H1 (cell line): ENCODE measurements at regions not wholly inside any gene's neighbourhood (a gene's known extent, or its start where the extent isn't known, plus 50 kb on each side); places are given as distances from the start of the nearest gene placed in this dataset.

Experiments used
- CTCF ChIA-PET: fragments of 300-600 bp; sonication (Branson Sonifier 250); formaldehyde crosslinking; loops from one replicate; lab custom pipeline; 2021; ENCODE audit not compliant: partially characterized antibody; lab: Charles Lee
- POLR2A ChIA-PET: fragments of 300-600 bp; sonication (Branson Sonifier 250); formaldehyde crosslinking; loops from one replicate; lab custom pipeline; 2021; ENCODE audit warnings: inconsistent platforms; ENCODE audit not compliant: partially characterized antibody; lab: Charles Lee
- DNase-seq, 2 experiments: peaks; one replicate each; pipeline versions ENCODE4 v3.0.0 to v3.0.0-alpha.2; 2010 to 2022; ENCODE audit warnings: low spot score in 2 of 2, low read depth in 1 of 2, mixed read lengths in 1 of 2
- FAIRE-seq: peaks from 2 replicates; lab custom pipeline; 2011; peaks lifted over from hg19 to GRCh38; lab: Jason Lieb, UNC
- H2AFZ ChIP-seq: 2 replicates; pipeline ENCODE4 v1.8.1; 2012; ENCODE audit warnings: low read length, inconsistent platforms
- H2AK5ac ChIP-seq: 2 replicates; pipeline ENCODE4 v1.6.1; 2013; ENCODE audit warnings: low read depth, low read length
- H2BK120ac ChIP-seq: replicated peaks from 2 replicates; pipeline ENCODE3; 2013; ENCODE audit warnings: low read depth, low read length, inconsistent platforms
- H2BK12ac ChIP-seq: 2 replicates; pipeline ENCODE4 v1.6.1; 2013; ENCODE audit warnings: low read depth, low read length
- H2BK15ac ChIP-seq: 2 replicates; pipeline ENCODE4 v1.6.1; 2013; ENCODE audit warnings: low read length
- H2BK20ac ChIP-seq: 2 replicates; pipeline ENCODE4 v1.6.1; 2013; ENCODE audit warnings: low read length
- H2BK5ac ChIP-seq: 2 replicates; pipeline ENCODE4 v1.6.1; 2013; ENCODE audit warnings: low read depth, low read length
- H3K14ac ChIP-seq: 2 replicates; pipeline ENCODE4 v1.6.1; 2013; ENCODE audit warnings: inconsistent platforms; ENCODE audit not compliant: insufficient read length
- H3K18ac ChIP-seq: 2 replicates; pipeline ENCODE4 v1.6.1; 2013; ENCODE audit warnings: low read length; ENCODE audit errors: extremely low read depth
- H3K23ac ChIP-seq: 2 replicates; pipeline ENCODE4 v1.6.1; 2013; ENCODE audit warnings: inconsistent platforms; ENCODE audit not compliant: insufficient read length
- H3K23me2 ChIP-seq: 2 replicates; pipeline ENCODE4 v1.6.1; 2013; ENCODE audit warnings: low read depth, low read length
- H3K27ac ChIP-seq: 2 replicates; pipeline ENCODE4 v1.6.1; 2011; ENCODE audit warnings: low read depth, low read length, inconsistent platforms
- H3K27me3 ChIP-seq, 4 experiments: replicated peaks in 1 of 4; 1 replicate in 1 of 4; 2 replicates in 3 of 4; pipeline versions ENCODE4 v1.6.1 to v1.8.1; 2011 to 2013; ENCODE audit warnings: low read length in 3 of 4, mild to moderate bottlenecking in 3 of 4, inconsistent platforms in 2 of 4, mixed read lengths in 2 of 4, moderate library complexity in 1 of 4; ENCODE audit not compliant: control insufficient read depth in 3 of 4, insufficient read depth in 3 of 4; ENCODE audit errors: extremely low read depth in 1 of 4
- H3K36me3 ChIP-seq, 4 experiments: 2 replicates each; pipeline versions ENCODE4 v1.6.1 to v1.8.1; 2011 to 2013; ENCODE audit warnings: mild to moderate bottlenecking in 4 of 4, low read length in 3 of 4, moderate library complexity in 2 of 4, control low read depth in 1 of 4, inconsistent platforms in 1 of 4; ENCODE audit not compliant: insufficient read depth in 4 of 4, control insufficient read depth in 2 of 4
- H3K4ac ChIP-seq: replicated peaks from 2 replicates; pipeline ENCODE3; 2013; ENCODE audit warnings: low read length, low read depth, mixed read lengths, inconsistent platforms; ENCODE audit not compliant: insufficient read length
- H3K4me1 ChIP-seq, 4 experiments: replicated peaks in 1 of 4; 1 replicate in 1 of 4; 2 replicates in 3 of 4; pipeline versions ENCODE4 v1.6.1 to v1.8.1; 2011 to 2013; ENCODE audit warnings: low read length in 3 of 4, inconsistent platforms in 2 of 4, mixed read lengths in 1 of 4; ENCODE audit not compliant: insufficient read depth in 4 of 4, control insufficient read depth in 3 of 4
- H3K4me2 ChIP-seq, 2 experiments: 2 replicates each; pipeline versions ENCODE4 v1.6.1 to v1.8.1; 2011 to 2013; ENCODE audit warnings: low read depth in 2 of 2, low read length in 2 of 2, control low read depth in 1 of 2, inconsistent platforms in 1 of 2, mild to moderate bottlenecking in 1 of 2; ENCODE audit not compliant: insufficient read depth in 1 of 2
- H3K4me3 ChIP-seq, 4 experiments: fragments of 200-600, 300-600 bp in 1 of 4; sonication (generic), shearing (Covaris generic), sonication (Bioruptor Twin) in 1 of 4; 2 replicates each; pipeline versions ENCODE4 v1.5.1 to v1.8.1; 2011 to 2016; ENCODE audit warnings: low read length in 4 of 4, low read depth in 3 of 4, control low read depth in 2 of 4, inconsistent platforms in 2 of 4, mild to moderate bottlenecking in 2 of 4, mixed read lengths in 1 of 4, moderate library complexity in 1 of 4; ENCODE audit not compliant: insufficient read depth in 2 of 4; ENCODE audit errors: extremely low read depth in 1 of 4
- H3K56ac ChIP-seq: replicated peaks from 2 replicates; pipeline ENCODE3; 2013; ENCODE audit warnings: low read depth, mild to moderate bottlenecking, mixed read lengths, low read length, inconsistent platforms; ENCODE audit not compliant: insufficient read length
- H3K79me1 ChIP-seq: 2 replicates; pipeline ENCODE4 v1.6.1; 2013; ENCODE audit warnings: low read depth, low read length, control low read depth
- H3K79me2 ChIP-seq, 2 experiments: 2 replicates each; pipeline versions ENCODE4 v1.6.1 to v1.8.1; 2012 to 2013; ENCODE audit warnings: low read length in 2 of 2, mild to moderate bottlenecking in 2 of 2, inconsistent platforms in 1 of 2; ENCODE audit not compliant: insufficient read depth in 2 of 2, control insufficient read depth in 1 of 2
- H3K9ac ChIP-seq, 4 experiments: replicated peaks in 1 of 4; 1 replicate in 1 of 4; 2 replicates in 3 of 4; pipeline versions ENCODE4 v1.6.1 to v1.8.1; 2011 to 2013; ENCODE audit warnings: low read depth in 3 of 4, low read length in 3 of 4, control low read depth in 2 of 4, mild to moderate bottlenecking in 2 of 4, moderate library complexity in 2 of 4, inconsistent platforms in 1 of 4; ENCODE audit errors: extremely low read depth in 1 of 4
- H3K9me3 ChIP-seq, 2 experiments: 2 replicates each; pipeline versions ENCODE4 v1.6.1 to v1.8.1; 2012 to 2013; ENCODE audit warnings: mild to moderate bottlenecking in 2 of 2, moderate library complexity in 2 of 2, control low read depth in 1 of 2, inconsistent platforms in 1 of 2, low read depth in 1 of 2, low read length in 1 of 2, mixed read lengths in 1 of 2; ENCODE audit not compliant: insufficient read depth in 2 of 2
- H4K20me1 ChIP-seq, 2 experiments: replicated peaks in 1 of 2; 2 replicates each; pipeline versions ENCODE3 to v1.8.1; 2011 to 2013; ENCODE audit warnings: inconsistent platforms in 2 of 2, low read length in 2 of 2, mild to moderate bottlenecking in 1 of 2; ENCODE audit not compliant: insufficient read depth in 2 of 2, control insufficient read depth in 1 of 2
- H4K5ac ChIP-seq: 2 replicates; pipeline ENCODE4 v1.6.1; 2013; ENCODE audit warnings: low read length, low read depth, mixed read lengths, inconsistent platforms; ENCODE audit not compliant: insufficient read length
- H4K8ac ChIP-seq: 2 replicates; pipeline ENCODE4 v1.8.0; 2013; ENCODE audit warnings: mild to moderate bottlenecking, moderate library complexity, low read length, inconsistent platforms; ENCODE audit not compliant: insufficient read depth; ENCODE audit errors: extremely low read depth
- H4K91ac ChIP-seq: replicated peaks from 2 replicates; pipeline ENCODE3; 2013; ENCODE audit warnings: low read length, mixed read lengths, inconsistent platforms; ENCODE audit not compliant: insufficient read length
- EGR1 ChIP-seq: IDR thresholded peaks from 2 replicates; pipeline ENCODE4 v1.6.1; 2011; ENCODE audit warnings: low read depth, low read length, borderline replicate concordance
- WGBS, 2 experiments: shearing (Covaris generic) in 1 of 2; methylation state at CpG; one replicate each; pipeline versions ENCODE4 v1.1.6 to v1.1.7; 2013 to 2015; ENCODE audit warnings: low lambda C conversion rate in 2 of 2, mixed read lengths in 2 of 2, inconsistent platforms in 1 of 2, low coverage in 1 of 2, missing lambda C conversion rate in 1 of 2; ENCODE audit not compliant: insufficient replicate concordance in 2 of 2, insufficient coverage in 1 of 2, insufficient read length in 1 of 2; ENCODE audit errors: extremely low coverage in 1 of 2, missing lambda C conversion rate in 1 of 2; 5-methylcytosine and 5-hydroxymethylcytosine counted together

DNA sequence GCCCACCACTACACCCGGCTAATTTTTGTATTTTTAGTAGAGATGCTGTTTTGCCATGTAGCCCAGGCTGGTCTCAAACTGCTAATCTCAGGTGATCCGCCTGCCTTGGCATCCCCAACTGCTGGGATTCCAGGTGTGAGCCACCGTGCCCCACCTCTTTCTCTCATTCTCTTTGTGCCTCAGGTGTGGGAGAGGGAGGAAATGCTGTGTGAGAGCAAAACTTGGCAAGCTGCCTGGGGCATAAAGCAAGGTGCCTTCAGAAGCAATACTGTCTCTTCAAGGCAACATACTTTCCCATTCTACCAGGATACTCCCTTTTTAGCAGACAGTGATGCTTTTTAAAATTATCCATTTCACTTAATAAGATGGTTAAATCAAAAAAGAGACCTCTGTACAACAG is 53.2 kb upstream of the RFC3 start:
- Histone ChIP-seq H3K9ac (no peak overlapping the region), H3K79me1 (no peaks in the 10 kb centered on the region), H2BK12ac (no peak overlapping the region), H4K20me1 (no peaks in the 10 kb centered on the region), H3K27me3 (no peaks in the 10 kb centered on the region), H3K4me2 (no peak overlapping the region), H3K9me3 (no peaks in the 10 kb centered on the region), H2BK5ac (no peak overlapping the region), H2AK5ac (no peak overlapping the region), H2AFZ (no peak overlapping the region), H4K8ac (no peak overlapping the region), H2BK15ac (no peak overlapping the region), H3K4ac (no peak overlapping the region), H3K79me2 (no peaks in the 10 kb centered on the region), H3K36me3 (no peaks in the 10 kb centered on the region), H2BK120ac (no peak overlapping the region), H3K14ac (no peak overlapping the region), H3K23me2 (no peaks in the 10 kb centered on the region), H3K27ac (no peak overlapping the region), H3K23ac (no peak overlapping the region), H3K4me1 (no peaks in the 10 kb centered on the region), H4K5ac (no peak overlapping the region), H3K56ac (no peak overlapping the region), H3K4me3 (no peak overlapping the region), H2BK20ac (no peak overlapping the region), H4K91ac (no peak overlapping the region), H3K18ac (no peak overlapping the region)
- POLR2A ChIA-PET: no interaction called here
- no peak for TF ChIP-seq EGR1
- CTCF ChIA-PET: interaction anchor here (1.3 kb wide), 1 partner anchor 9 kb away, joined by 6 read pairs; no protein-coding TSS in a partner anchor
- FAIRE-seq (no peak), DNase-seq (no peak)
- 93% methylated on average over 3 of the region's 3 CpGs; no CpG with 5 or more reads in 1 of the 2 experiments for WGBS, 2 experiments
